Skin epidermis (tissue), 12 donors: ENCODE measurements at regions not wholly inside any gene's neighbourhood (a gene's known extent, or its start where the extent isn't known, plus 50 kb on each side); places are given as distances from the start of the nearest gene placed in this dataset.
"Not testable (repeated sequence)": the region's sequence is repeated elsewhere in the genome, so short reads cannot be mapped to it uniquely, and the experiment has no call there.

Source experiments
- H3K27ac ChIP-seq, 21 experiments: fragments of 200-600 bp; sonication (generic) in 11 of 21; one replicate each; pipeline ENCODE4 v1.5.0; 2020; ENCODE audit warnings: mild to moderate bottlenecking in 3 of 21, inconsistent platforms in 2 of 21, moderate library complexity in 2 of 21
- H3K4me3 ChIP-seq, 7 experiments: fragments of 200-600 bp; sonication (generic) in 2 of 7; one replicate each; pipeline ENCODE4 v1.5.0; 2020; ENCODE audit warnings: inconsistent platforms in 2 of 7, mild to moderate bottlenecking in 2 of 7, moderate library complexity in 1 of 7

GRCh38 chr10:65620404-65621048 lies 1305.3 kb upstream of the LRRTM3 start:
- Histone ChIP-seq H3K4me3 (no peak overlapping the region), H3K27ac (no peak overlapping the region)

- Histone ChIP-seq H3K27ac (no peak overlapping the region), H3K4me3 (no peak overlapping the region)
Observed at GRCh38 chr10:65622608-65623007, 1303.2 kb upstream of the LRRTM3 start.

GRCh38 chr10:65628493-65629139 lies 1297.2 kb upstream of the LRRTM3 start:
- Histone ChIP-seq H3K27ac (no peak overlapping the region), H3K4me3 (no peak overlapping the region)

GRCh38 chr10:65660006-65660405 lies 1265.8 kb upstream of the LRRTM3 start:
- H3K4me3 ChIP-seq: no peak overlapping the region
- H3K27ac ChIP-seq: no peak overlapping the region

- Histone ChIP-seq H3K27ac (no peak overlapping the region), H3K4me3 (no peak overlapping the region)
Observed at GRCh38 chr10:65670087-65670486, 1255.7 kb upstream of the LRRTM3 start.

- not testable (repeated sequence) for H3K27ac ChIP-seq, H3K4me3 ChIP-seq
Observed at GRCh38 chr10:65670596-65670995, 1255.2 kb upstream of the LRRTM3 start.

- Histone ChIP-seq H3K27ac (no peak overlapping the region), H3K4me3 (no peak overlapping the region)
Observed at GRCh38 chr10:65675236-65675635, 1250.6 kb upstream of the LRRTM3 start.

- Histone ChIP-seq H3K27ac (no peak overlapping the region), H3K4me3 (no peak overlapping the region)
Observed at GRCh38 chr10:65684896-65685295, 1240.9 kb upstream of the LRRTM3 start.

- H3K27ac ChIP-seq: no peak overlapping the region
Observed at GRCh38 chr10:65701168-65701776, 1224.6 kb upstream of the LRRTM3 start.

GRCh38 chr10:65708057-65708456 lies 1217.8 kb upstream of the LRRTM3 start:
- Histone ChIP-seq H3K27ac (no peak overlapping the region), H3K4me3 (no peak overlapping the region)

More at GRCh38 chr10:65701168-65701776, 1224.6 kb upstream of the LRRTM3 start:
- H3K4me3 ChIP-seq: no peak overlapping the region

GRCh38 chr10:65710306-65710705 lies 1215.5 kb upstream of the LRRTM3 start:
- no peak overlapping the region for H3K27ac ChIP-seq
- no peak overlapping the region for H3K4me3 ChIP-seq

GRCh38 chr10:65719790-65720189 lies 1206.0 kb upstream of the LRRTM3 start:
- no peak overlapping the region for H3K4me3 ChIP-seq

GRCh38 chr10:65720901-65721300 lies 1204.9 kb upstream of the LRRTM3 start:
- no peak overlapping the region for H3K4me3 ChIP-seq
- no peak overlapping the region for H3K27ac ChIP-seq

More at GRCh38 chr10:65719790-65720189, 1206.0 kb upstream of the LRRTM3 start:
- no peak overlapping the region for H3K27ac ChIP-seq

- no peak overlapping the region for H3K27ac ChIP-seq
- H3K4me3 ChIP-seq: no peak overlapping the region
Observed at GRCh38 chr10:65723525-65723924, 1202.3 kb upstream of the LRRTM3 start.

- no peak overlapping the region for H3K4me3 ChIP-seq
- no peak overlapping the region for H3K27ac ChIP-seq
Observed at GRCh38 chr10:65735382-65735781, 1190.5 kb upstream of the LRRTM3 start.

GRCh38 chr10:65742906-65743305 lies 1182.9 kb upstream of the LRRTM3 start:
- Histone ChIP-seq H3K27ac (no peak overlapping the region), H3K4me3 (no peak overlapping the region)

- no peak overlapping the region for H3K4me3 ChIP-seq
- H3K27ac ChIP-seq: no peak overlapping the region
Observed at GRCh38 chr10:65751218-65751617, 1174.6 kb upstream of the LRRTM3 start.

GRCh38 chr10:65751896-65752295 lies 1173.9 kb upstream of the LRRTM3 start:
- H3K27ac ChIP-seq: no peak overlapping the region

GRCh38 chr10:65753532-65753931 lies 1172.3 kb upstream of the LRRTM3 start:
- Histone ChIP-seq H3K4me3 (no peak overlapping the region), H3K27ac (no peak overlapping the region)

More at GRCh38 chr10:65751896-65752295, 1173.9 kb upstream of the LRRTM3 start:
- H3K4me3 ChIP-seq: no peak overlapping the region

GRCh38 chr10:65754112-65754511 lies 1171.7 kb upstream of the LRRTM3 start:
- Histone ChIP-seq H3K27ac (no peak overlapping the region), H3K4me3 (no peak overlapping the region)

- H3K4me3 ChIP-seq: no peak overlapping the region
- H3K27ac ChIP-seq: no peak overlapping the region
Observed at GRCh38 chr10:65762311-65762710, 1163.5 kb upstream of the LRRTM3 start.
